Lower leg skin (tissue), 4 donors: ENCODE measurements at regions not wholly inside any gene's neighbourhood (a gene's known extent, or its start where the extent isn't known, plus 50 kb on each side); places are given as distances from the start of the nearest gene placed in this dataset.

ENCODE experiments used
- DNase-seq, 2 donors: peaks; one replicate each; pipeline ENCODE4 v3.0.0-alpha.2; 2019; ENCODE audit warnings: low spot score in 2 of 2
- H3K4me3 ChIP-seq: fragments of 200-600 bp; sonication (generic); 2 replicates; pipeline ENCODE4 v1.5.1; 2017; ENCODE audit warnings: mild to moderate bottlenecking, low read depth; ENCODE audit not compliant: poor library complexity, severe bottlenecking
- POLR2A ChIP-seq, 2 donors: fragments of 450-650 bp; IDR thresholded peaks; one replicate each; pipeline ENCODE4 v1.6.1; 2016 to 2017; ENCODE audit warnings: antibody characterized with exemption in 2 of 2, mild to moderate bottlenecking in 1 of 2, moderate library complexity in 1 of 2
- WGBS, 2 donors: methylation state at CpG; one replicate each; pipeline ENCODE4 v1.1.5; 2018; 5-methylcytosine and 5-hydroxymethylcytosine counted together
- intact Hi-C: fragments of 100-400 bp; cut with DNase I; formaldehyde crosslinking; loops from one replicate; pipeline ENCODE4 v1.15.0; 2023; ENCODE audit warnings: low total_unique reads
- TF ChIP-seq, protein P1 (sequence below), 3 donors: fragments of 450-650 bp; IDR thresholded peaks; one replicate each; pipeline ENCODE4 v1.5.1; 2016; ENCODE audit warnings: antibody characterized with exemption in 3 of 3, mild to moderate bottlenecking in 3 of 3, moderate library complexity in 2 of 3

DNA sequence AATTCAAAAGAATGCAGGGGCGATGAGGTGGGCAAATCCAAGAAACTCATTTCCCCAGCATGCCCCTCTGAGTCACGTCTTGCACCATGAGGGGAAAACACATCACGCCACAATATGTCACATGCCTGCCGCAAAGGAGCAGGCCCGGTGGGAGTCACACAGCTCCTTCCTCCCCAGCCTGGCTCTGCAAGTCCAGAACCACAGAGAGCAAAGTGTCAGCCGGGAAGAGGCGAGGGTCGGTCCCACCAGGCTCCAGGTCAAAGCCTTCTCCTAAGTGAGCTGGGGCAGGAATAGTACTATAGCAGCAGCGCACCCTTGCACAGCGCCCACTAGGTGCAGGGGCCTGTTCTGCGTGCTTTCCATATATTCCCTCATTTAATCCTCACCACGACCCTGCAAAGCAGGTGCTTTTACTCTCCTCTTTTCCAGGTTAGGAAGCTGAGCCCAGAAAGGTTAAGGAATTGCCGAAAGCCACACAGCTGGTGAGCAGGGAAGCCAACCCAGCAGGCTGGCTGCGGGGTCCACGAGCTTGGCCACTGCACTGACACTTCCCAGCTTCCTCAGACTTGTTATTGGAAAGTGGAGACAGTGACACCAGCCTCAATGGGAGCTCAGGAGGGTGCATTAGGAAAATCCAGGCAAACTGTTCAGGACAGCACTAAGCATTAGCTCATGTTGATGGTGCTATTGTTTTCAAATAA lies 94.0 kb upstream of the ZMIZ1 start:
- intact Hi-C loops: no loop called here
- DNase-seq: peak; percentile 89 to 96
- WGBS, 2 donors: 29 to 42% methylated on average over 14 to 15 of the region's 15 CpGs
- no peak overlapping the region for H3K4me3 ChIP-seq
- no peak for TF ChIP-seq POLR2A (IDR thresholded peaks at IDR 0.05)
- TF ChIP-seq, protein P1, sequence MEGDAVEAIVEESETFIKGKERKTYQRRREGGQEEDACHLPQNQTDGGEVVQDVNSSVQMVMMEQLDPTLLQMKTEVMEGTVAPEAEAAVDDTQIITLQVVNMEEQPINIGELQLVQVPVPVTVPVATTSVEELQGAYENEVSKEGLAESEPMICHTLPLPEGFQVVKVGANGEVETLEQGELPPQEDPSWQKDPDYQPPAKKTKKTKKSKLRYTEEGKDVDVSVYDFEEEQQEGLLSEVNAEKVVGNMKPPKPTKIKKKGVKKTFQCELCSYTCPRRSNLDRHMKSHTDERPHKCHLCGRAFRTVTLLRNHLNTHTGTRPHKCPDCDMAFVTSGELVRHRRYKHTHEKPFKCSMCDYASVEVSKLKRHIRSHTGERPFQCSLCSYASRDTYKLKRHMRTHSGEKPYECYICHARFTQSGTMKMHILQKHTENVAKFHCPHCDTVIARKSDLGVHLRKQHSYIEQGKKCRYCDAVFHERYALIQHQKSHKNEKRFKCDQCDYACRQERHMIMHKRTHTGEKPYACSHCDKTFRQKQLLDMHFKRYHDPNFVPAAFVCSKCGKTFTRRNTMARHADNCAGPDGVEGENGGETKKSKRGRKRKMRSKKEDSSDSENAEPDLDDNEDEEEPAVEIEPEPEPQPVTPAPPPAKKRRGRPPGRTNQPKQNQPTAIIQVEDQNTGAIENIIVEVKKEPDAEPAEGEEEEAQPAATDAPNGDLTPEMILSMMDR (IDR thresholded peaks at IDR 0.05): no peak

DNA sequence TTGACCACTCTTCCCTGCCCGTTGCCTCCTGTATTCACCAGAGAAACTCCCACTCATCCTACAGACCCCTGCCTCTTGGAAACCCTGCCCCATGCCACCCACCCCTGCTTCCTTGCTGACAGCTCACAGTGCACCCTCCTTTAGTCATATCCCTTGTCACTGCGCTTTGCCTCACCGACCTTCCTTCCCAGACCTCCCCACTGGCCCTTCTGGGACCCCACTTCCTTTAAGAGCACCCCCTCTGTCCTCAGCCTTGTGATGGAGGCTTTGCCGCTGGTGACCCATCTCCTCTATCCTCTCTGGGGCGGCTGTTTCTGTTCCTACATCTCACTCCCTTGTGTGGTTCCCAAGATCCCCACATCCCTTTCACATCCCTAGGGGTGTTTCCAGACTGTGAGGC lies 92.8 kb upstream of the ZMIZ1 start:
- WGBS, 2 donors: 94 to 98% methylated on average over 5 of the region's 5 CpGs
- H3K4me3 ChIP-seq: no peak overlapping the region
- no peak for TF ChIP-seq POLR2A (IDR thresholded peaks at IDR 0.05)
- TF ChIP-seq, protein P1 (IDR thresholded peaks at IDR 0.05): no peak
- no peak for DNase-seq
- intact Hi-C loops: no loop called here

DNA sequence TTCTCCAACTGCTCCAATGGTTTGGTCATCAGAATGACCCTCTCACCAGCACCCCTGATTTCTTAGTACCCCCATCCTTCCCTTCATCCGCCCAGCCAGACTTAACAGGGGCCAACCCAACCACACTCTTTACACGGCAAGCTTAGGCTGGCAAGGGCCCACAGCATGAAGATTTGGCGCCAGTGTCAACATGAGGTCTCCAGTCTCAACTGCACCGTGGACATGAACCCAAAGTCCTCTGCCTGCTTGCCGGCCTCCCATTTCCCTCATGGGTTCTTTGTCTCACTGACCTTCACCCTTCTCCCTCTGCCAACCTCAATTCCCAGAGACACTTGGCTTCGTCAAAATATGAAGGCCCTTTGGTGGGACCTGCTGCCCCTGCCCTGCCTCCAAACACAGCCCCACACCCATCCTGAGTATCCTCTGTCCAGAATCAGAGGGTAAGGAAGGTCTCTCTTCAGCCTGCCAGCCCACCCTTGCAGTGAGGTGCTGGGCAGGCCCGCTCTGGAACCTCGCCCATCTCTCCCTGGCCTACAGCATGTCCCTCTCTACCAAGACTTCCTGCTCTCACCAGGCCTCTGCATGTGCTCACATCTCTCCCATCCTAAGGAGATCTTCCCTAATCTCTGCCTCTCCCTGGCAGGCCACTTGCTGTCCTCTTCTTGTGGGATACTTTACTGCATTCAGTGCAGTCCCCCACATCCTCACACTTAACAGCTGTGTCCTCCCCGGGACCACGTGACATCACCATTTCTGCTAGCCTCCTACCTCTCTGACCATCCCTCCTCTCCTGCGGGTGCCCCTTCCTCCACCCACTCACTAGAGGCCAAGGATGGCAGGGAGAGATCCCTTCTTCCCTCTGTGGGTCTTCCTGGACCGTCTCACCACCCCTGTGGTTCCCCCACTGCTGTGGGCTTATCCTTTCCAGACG lies 91.7 kb upstream of the ZMIZ1 start:
- WGBS, 2 donors: 77 to 85% methylated on average over 13 of the region's 13 CpGs
- intact Hi-C loops: no loop called here
- TF ChIP-seq POLR2A (IDR thresholded peaks at IDR 0.05): no peak
- TF ChIP-seq, protein P1 (IDR thresholded peaks at IDR 0.05): no peak
- no peak overlapping the region for H3K4me3 ChIP-seq
- no peak for DNase-seq

DNA sequence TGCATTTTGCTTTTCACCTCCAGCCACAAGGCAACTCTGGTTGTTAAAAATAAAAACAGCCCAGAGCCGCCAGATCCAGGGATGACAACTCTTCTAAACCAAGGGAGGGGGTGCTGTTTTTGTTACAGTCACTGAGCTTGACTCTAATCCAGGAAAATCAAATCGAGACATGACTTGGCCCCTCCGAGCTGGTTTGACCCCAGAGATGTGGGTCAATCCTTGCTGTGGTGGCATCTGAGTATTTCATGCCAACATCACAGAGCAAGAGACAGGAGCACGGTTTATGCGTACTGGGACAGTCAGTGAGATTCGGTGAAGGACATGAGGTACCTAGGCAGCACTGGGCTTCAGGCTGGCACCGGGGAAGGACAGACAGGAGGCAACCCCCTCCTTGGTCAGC lies 88.8 kb upstream of the ZMIZ1 start:
- WGBS, 2 donors: 74 to 81% methylated on average over 7 of the region's 7 CpGs
- DNase-seq: no peak
- H3K4me3 ChIP-seq: no peak overlapping the region
- TF ChIP-seq POLR2A (IDR thresholded peaks at IDR 0.05): no peak
- TF ChIP-seq, protein P1 (IDR thresholded peaks at IDR 0.05): no peak
- intact Hi-C loops: no loop called here

DNA sequence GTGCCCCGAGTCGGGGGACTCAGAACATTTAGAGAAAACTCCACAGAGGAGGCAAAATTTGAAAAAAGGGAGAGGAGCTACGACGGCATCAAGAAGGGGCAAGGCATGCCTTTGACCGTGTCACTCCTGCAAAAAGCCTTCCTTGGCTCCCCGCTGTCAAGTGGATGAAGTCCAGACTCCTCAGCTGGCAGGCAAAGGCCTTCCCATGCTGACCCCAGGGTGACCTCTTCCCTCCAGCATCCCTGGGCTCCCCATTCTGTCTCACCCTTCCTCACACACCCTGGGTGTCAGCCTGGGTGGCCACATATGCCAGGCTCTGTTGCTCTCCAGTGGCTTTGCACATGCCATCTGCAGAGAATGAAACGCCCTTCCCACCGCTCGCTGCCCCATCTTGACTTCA lies 88.4 kb upstream of the ZMIZ1 start:
- H3K4me3 ChIP-seq: no peak overlapping the region
- intact Hi-C loops: no loop called here
- WGBS, 2 donors: 90% methylated on average over 9 of the region's 9 CpGs
- TF ChIP-seq, protein P1 (IDR thresholded peaks at IDR 0.05): no peak
- no peak for TF ChIP-seq POLR2A (IDR thresholded peaks at IDR 0.05)
- no peak for DNase-seq
